ENCODE measurements at regions not wholly inside any gene's neighbourhood (a gene's known extent, or its start where the extent isn't known, plus 50 kb on each side); places are given as distances from the start of the nearest gene placed in this dataset.

- no peak for DNase-seq (ENCODE audit: low read depth)
- no peak for TF ChIP-seq CTCF (conservative IDR thresholded peaks at IDR 0.05; ENCODE audit: low read depth, low read length)
- no peak overlapping the region for H3K4me3 ChIP-seq (ENCODE audit: low read length)
These were observed 589.9 kb upstream of the LRRTM1 start for GRCh38 chr2:80894486-80894885.

GRCh38 chr2:80893711-80894110 lies 589.2 kb upstream of the LRRTM1 start:
- H3K4me3 ChIP-seq (ENCODE audit: low read length): no peak overlapping the region
- TF ChIP-seq CTCF (conservative IDR thresholded peaks at IDR 0.05; ENCODE audit: low read depth, low read length): no peak
- DNase-seq (ENCODE audit: low read depth): no peak

GRCh38 chr2:80889009-80889408 lies 584.5 kb upstream of the LRRTM1 start:
- no peak for DNase-seq (ENCODE audit: low read depth)
- TF ChIP-seq CTCF (conservative IDR thresholded peaks at IDR 0.05; ENCODE audit: low read depth, low read length): no peak
- H3K4me3 ChIP-seq (ENCODE audit: low read length): no peak overlapping the region

- no peak overlapping the region for H3K4me3 ChIP-seq (ENCODE audit: low read length)
- DNase-seq (ENCODE audit: low read depth): no peak
- no peak for TF ChIP-seq CTCF (conservative IDR thresholded peaks at IDR 0.05; ENCODE audit: low read depth, low read length)
These were observed 583.4 kb upstream of the LRRTM1 start for GRCh38 chr2:80887841-80888378.

GRCh38 chr2:80874374-80874773 lies 569.8 kb upstream of the LRRTM1 start:
- no peak overlapping the region for H3K4me3 ChIP-seq (ENCODE audit: low read length)
- no peak for TF ChIP-seq CTCF (conservative IDR thresholded peaks at IDR 0.05; ENCODE audit: low read depth, low read length)

GRCh38 chr2:80869858-80870438 lies 565.4 kb upstream of the LRRTM1 start:
- H3K4me3 ChIP-seq (ENCODE audit: low read length): no peak overlapping the region
- DNase-seq (ENCODE audit: low read depth): no peak
- no peak for TF ChIP-seq CTCF (conservative IDR thresholded peaks at IDR 0.05; ENCODE audit: low read depth, low read length)

More at GRCh38 chr2:80874374-80874773, 569.8 kb upstream of the LRRTM1 start:
- no peak for DNase-seq (ENCODE audit: low read depth)

GRCh38 chr2:80863147-80863714 lies 558.7 kb upstream of the LRRTM1 start:
- no peak overlapping the region for H3K4me3 ChIP-seq (ENCODE audit: low read length)
- TF ChIP-seq CTCF (conservative IDR thresholded peaks at IDR 0.05; ENCODE audit: low read depth, low read length): no peak
- no peak for DNase-seq (ENCODE audit: low read depth)
